ENCODE measurements at regions not wholly inside any gene's neighbourhood (a gene's known extent, or its start where the extent isn't known, plus 50 kb on each side); places are given as distances from the start of the nearest gene placed in this dataset.

DNA sequence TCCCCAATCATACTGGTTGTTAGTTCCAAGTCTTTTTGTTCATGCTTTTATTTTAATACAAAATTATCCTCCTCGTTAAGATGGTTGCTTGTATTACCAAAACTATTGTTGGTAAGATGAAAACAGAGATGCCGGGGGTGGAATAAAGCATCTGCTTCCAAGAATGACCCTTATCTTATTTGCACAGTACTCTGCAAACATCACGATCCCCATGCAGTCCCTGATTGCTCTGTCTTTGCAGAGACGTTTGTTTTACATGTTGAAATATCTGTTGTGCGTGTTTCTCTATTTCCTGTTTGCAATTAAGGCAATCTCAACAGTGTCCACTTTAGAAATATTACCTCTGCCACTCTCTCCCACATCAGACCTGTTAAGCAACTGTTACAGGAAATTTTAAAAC lies 141.3 kb upstream of the NCAM2 start:
- DNase-seq (ENCODE audit: low read depth) = no peak
- H3K4me3 ChIP-seq (ENCODE audit: low read depth, low read length) = no peak overlapping the region
- no peak for TF ChIP-seq POLR2A (IDR thresholded peaks at IDR 0.05; ENCODE audit: extremely low read depth, insufficient read length)
- TF ChIP-seq MAX (IDR thresholded peaks at IDR 0.05; ENCODE audit: low read depth, low read length) = no peak
- no peak for TF ChIP-seq MYC (IDR thresholded peaks at IDR 0.05; ENCODE audit: low read depth, low read length)
- no peak for TF ChIP-seq CTCF (IDR thresholded peaks at IDR 0.05; ENCODE audit: low read depth, low read length)

DNA sequence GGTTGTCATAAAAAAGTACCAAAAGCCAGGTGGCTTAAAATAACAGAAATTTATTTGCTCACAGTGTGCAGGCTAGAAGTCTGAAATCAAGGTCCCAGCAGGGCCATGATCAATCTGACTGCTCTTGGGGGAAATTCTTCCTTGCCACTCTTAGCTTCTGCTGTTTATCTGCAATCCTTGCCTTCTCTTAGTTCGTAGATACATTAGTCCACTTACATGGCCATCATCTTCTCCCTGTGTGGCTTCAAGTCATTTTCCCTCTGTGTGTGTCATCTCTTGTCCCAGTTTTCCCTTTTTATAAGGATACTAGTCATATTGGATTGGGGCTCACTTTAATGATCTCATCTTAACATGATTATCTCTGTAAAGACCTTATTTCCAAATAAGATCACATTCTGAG lies 124.0 kb upstream of the NCAM2 start:
- H3K4me3 ChIP-seq (ENCODE audit: low read depth, low read length) = no peak overlapping the region

GRCh38 chr21:20875742-20876141 lies 122.5 kb upstream of the NCAM2 start:
- TF ChIP-seq POLR2A (IDR thresholded peaks at IDR 0.05; ENCODE audit: extremely low read depth, insufficient read length) (no peak), MAX (IDR thresholded peaks at IDR 0.05; ENCODE audit: low read depth, low read length) (no peak), MYC (IDR thresholded peaks at IDR 0.05; ENCODE audit: low read depth, low read length) (no peak), CTCF (IDR thresholded peaks at IDR 0.05; ENCODE audit: low read depth, low read length) (no peak)
- no peak overlapping the region for H3K4me3 ChIP-seq (ENCODE audit: low read depth, low read length)
- DNase-seq (ENCODE audit: low read depth) = no peak

More for the DNA sequence above, 124.0 kb upstream of the NCAM2 start:
- DNase-seq (ENCODE audit: low read depth) = no peak
- TF ChIP-seq POLR2A (IDR thresholded peaks at IDR 0.05; ENCODE audit: extremely low read depth, insufficient read length) (no peak), CTCF (IDR thresholded peaks at IDR 0.05; ENCODE audit: low read depth, low read length) (no peak), MAX (IDR thresholded peaks at IDR 0.05; ENCODE audit: low read depth, low read length) (no peak), MYC (IDR thresholded peaks at IDR 0.05; ENCODE audit: low read depth, low read length) (no peak)

- no peak for DNase-seq (ENCODE audit: low read depth)
- TF ChIP-seq MYC (IDR thresholded peaks at IDR 0.05; ENCODE audit: low read depth, low read length) = no peak
- TF ChIP-seq CTCF (IDR thresholded peaks at IDR 0.05; ENCODE audit: low read depth, low read length) = no peak
- no peak for TF ChIP-seq MAX (IDR thresholded peaks at IDR 0.05; ENCODE audit: low read depth, low read length)
- TF ChIP-seq POLR2A (IDR thresholded peaks at IDR 0.05; ENCODE audit: extremely low read depth, insufficient read length) = no peak
- no peak overlapping the region for H3K4me3 ChIP-seq (ENCODE audit: low read depth, low read length)
Observed at GRCh38 chr21:20877976-20878375, 120.2 kb upstream of the NCAM2 start.

DNA sequence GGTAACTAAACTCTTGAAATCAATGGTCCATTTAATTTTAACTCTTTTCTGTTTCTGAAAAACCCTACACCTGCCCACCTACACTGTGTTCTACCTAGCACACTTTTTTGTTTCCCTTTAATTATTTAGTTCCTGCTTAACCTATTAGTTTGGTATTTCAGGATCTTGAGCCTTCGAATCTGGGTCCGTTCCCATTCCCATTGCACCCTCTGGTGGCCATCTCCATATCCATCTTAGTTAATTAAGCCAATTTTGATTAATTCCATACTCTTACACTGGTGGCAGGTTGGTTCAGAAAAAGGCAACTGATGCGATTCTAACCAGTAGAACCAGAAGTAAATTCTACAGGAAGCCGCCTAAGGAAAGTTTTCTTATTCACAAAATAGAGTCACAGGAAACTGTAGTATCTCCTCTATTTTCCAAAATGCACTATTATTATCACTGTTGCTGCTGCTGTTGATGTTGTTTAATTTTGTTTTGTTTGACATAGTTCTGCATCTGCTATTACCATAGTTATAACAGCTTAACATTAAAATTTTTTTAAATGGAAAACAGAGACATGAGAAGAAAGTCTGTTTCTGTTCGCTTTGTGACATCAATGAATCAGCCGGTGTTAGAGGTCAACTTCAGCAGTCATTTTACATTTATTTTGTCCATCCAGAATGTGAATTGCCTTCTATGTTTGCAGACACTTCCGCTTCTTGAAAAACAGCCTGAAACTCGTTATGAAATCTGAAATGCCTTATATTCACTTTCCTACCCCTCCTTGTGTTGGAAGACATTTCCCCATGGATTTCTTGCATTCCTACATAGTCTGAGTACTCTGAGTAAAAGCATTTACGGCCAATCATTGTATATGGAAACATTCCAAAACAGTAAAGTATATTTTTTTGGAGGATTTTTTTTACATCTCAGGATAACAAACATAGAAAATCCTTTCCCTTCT lies 115.5 kb upstream of the NCAM2 start:
- no peak for TF ChIP-seq MYC (IDR thresholded peaks at IDR 0.05; ENCODE audit: low read depth, low read length)
- peak; percentile 47 for TF ChIP-seq CTCF (IDR thresholded peaks at IDR 0.05; ENCODE audit: low read depth, low read length)
- no peak overlapping the region for H3K4me3 ChIP-seq (ENCODE audit: low read depth, low read length)

More for the DNA sequence above, 115.5 kb upstream of the NCAM2 start:
- DNase-seq (ENCODE audit: low read depth) = peak; percentile 54
